Activated CD4-positive, alpha-beta memory T cell treated with anti-CD3 and anti-CD28 coated beads, Interleukin-2, amount 10 ng/mL, durations not matched to agents 7 days and 5 days (primary cell): ENCODE measurements at regions not wholly inside any gene's neighbourhood (a gene's known extent, or its start where the extent isn't known, plus 50 kb on each side); places are given as distances from the start of the nearest gene placed in this dataset.

Experiments
- CTCF ChIA-PET: fragments of 350-600 bp; sonication (Branson Sonifier 250); formaldehyde crosslinking; loops from one replicate; lab custom pipeline; 2021; ENCODE audit warnings: antibody characterized with exemption, inconsistent platforms; lab: Charles Lee
- POLR2A ChIA-PET: fragments of 350-600 bp; sonication (Branson Sonifier 250); formaldehyde crosslinking; loops from one replicate; lab custom pipeline; 2021; ENCODE audit warnings: antibody characterized with exemption; lab: Charles Lee
- DNase-seq: peaks from one replicate; pipeline ENCODE4 v3.0.0-alpha.2; 2020
- H3K27ac Mint-ChIP-seq: one replicate; pipeline ENCODE4 v1.8.0; 2021; ENCODE audit warnings: mild to moderate bottlenecking, mixed read lengths
- H3K27me3 Mint-ChIP-seq: one replicate; pipeline ENCODE4 v1.8.0; 2021; ENCODE audit warnings: mixed read lengths
- H3K36me3 Mint-ChIP-seq: one replicate; pipeline ENCODE4 v1.8.0; 2021; ENCODE audit warnings: low read depth, mixed read lengths
- H3K4me1 Mint-ChIP-seq: one replicate; pipeline ENCODE4 v1.8.0; 2021; ENCODE audit warnings: mixed read lengths
- H3K4me3 Mint-ChIP-seq: one replicate; pipeline ENCODE4 v1.8.0; 2021; ENCODE audit warnings: mild to moderate bottlenecking, mixed read lengths
- H3K9me3 Mint-ChIP-seq: one replicate; pipeline ENCODE4 v1.8.0; 2021; ENCODE audit warnings: mixed read lengths

GRCh38 chr6:71388068-71388744 is 99.6 kb downstream of the OGFRL1 start:
- H3K9me3 Mint-ChIP-seq = no peaks in the 10 kb centered on the region
- ChIA-PET POLR2A (no interaction called here), CTCF (no interaction called here)
- H3K27me3 Mint-ChIP-seq = peaks cover 10% of the 10 kb centered on the region
- H3K4me1 Mint-ChIP-seq = no peaks in the 10 kb centered on the region
- H3K36me3 Mint-ChIP-seq = no peaks in the 10 kb centered on the region
- DNase-seq = no peak
- no peak overlapping the region for H3K27ac Mint-ChIP-seq
- H3K4me3 Mint-ChIP-seq = no peak overlapping the region

- POLR2A ChIA-PET = no interaction called here
- H3K27me3 Mint-ChIP-seq = peaks cover 12% of the 10 kb centered on the region
- CTCF ChIA-PET = interaction anchor here (1.2 kb wide), 1 partner anchor 689 kb away, joined by 3 read pairs; no protein-coding TSS in a partner anchor
- no peak for DNase-seq
- no peaks in the 10 kb centered on the region for H3K4me1 Mint-ChIP-seq
- no peaks in the 10 kb centered on the region for H3K36me3 Mint-ChIP-seq
- no peak overlapping the region for H3K4me3 Mint-ChIP-seq
- H3K27ac Mint-ChIP-seq = no peak overlapping the region
- no peaks in the 10 kb centered on the region for H3K9me3 Mint-ChIP-seq
Measured at GRCh38 chr6:71388856-71389527, 100.4 kb downstream of the OGFRL1 start.

GRCh38 chr6:71391126-71391525 is 102.5 kb downstream of the OGFRL1 start:
- ChIA-PET POLR2A (no interaction called here), CTCF (no interaction called here)
- Mint-ChIP-seq H3K4me3 (no peak overlapping the region), H3K4me1 (peaks cover 1% of the 10 kb centered on the region), H3K27ac (no peak overlapping the region), H3K36me3 (no peaks in the 10 kb centered on the region), H3K9me3 (no peaks in the 10 kb centered on the region), H3K27me3 (peaks cover 12% of the 10 kb centered on the region)
- DNase-seq = no peak

GRCh38 chr6:71392276-71392675 is 103.7 kb downstream of the OGFRL1 start:
- Mint-ChIP-seq H3K4me1 (peaks cover 10% of the 10 kb centered on the region), H3K27ac (no peak overlapping the region), H3K27me3 (peaks cover 13% of the 10 kb centered on the region), H3K36me3 (no peaks in the 10 kb centered on the region), H3K4me3 (no peak overlapping the region), H3K9me3 (no peaks in the 10 kb centered on the region)
- DNase-seq = no peak
- ChIA-PET POLR2A (no interaction called here), CTCF (no interaction called here)

- Mint-ChIP-seq H3K4me3 (no peak overlapping the region), H3K36me3 (no peaks in the 10 kb centered on the region), H3K27me3 (peaks cover 16% of the 10 kb centered on the region), H3K27ac (no peak overlapping the region), H3K4me1 (peaks cover 10% of the 10 kb centered on the region), H3K9me3 (no peaks in the 10 kb centered on the region)
- POLR2A ChIA-PET = no interaction called here
- DNase-seq = no peak
- CTCF ChIA-PET = no interaction called here
Measured at GRCh38 chr6:71393471-71393870, 104.9 kb downstream of the OGFRL1 start.

GRCh38 chr6:71393981-71394432 is 105.4 kb downstream of the OGFRL1 start:
- no peak overlapping the region for H3K4me3 Mint-ChIP-seq
- no peak for DNase-seq

GRCh38 chr6:71394926-71395325 is 106.3 kb downstream of the OGFRL1 start:
- Mint-ChIP-seq H3K9me3 (no peaks in the 10 kb centered on the region), H3K4me3 (no peak overlapping the region), H3K27me3 (peaks cover 16% of the 10 kb centered on the region), H3K27ac (no peak overlapping the region), H3K4me1 (peaks cover 10% of the 10 kb centered on the region), H3K36me3 (no peaks in the 10 kb centered on the region)
- DNase-seq = no peak
- POLR2A ChIA-PET = no interaction called here
- CTCF ChIA-PET = no interaction called here

More at GRCh38 chr6:71393981-71394432, 105.4 kb downstream of the OGFRL1 start:
- H3K36me3 Mint-ChIP-seq = no peaks in the 10 kb centered on the region
- no peaks in the 10 kb centered on the region for H3K9me3 Mint-ChIP-seq
- no peak overlapping the region for H3K27ac Mint-ChIP-seq
- H3K4me1 Mint-ChIP-seq = peaks cover 10% of the 10 kb centered on the region
- CTCF ChIA-PET = no interaction called here
- peaks cover 16% of the 10 kb centered on the region for H3K27me3 Mint-ChIP-seq
- POLR2A ChIA-PET = no interaction called here

- Mint-ChIP-seq H3K27ac (no peak overlapping the region), H3K27me3 (peaks cover 16% of the 10 kb centered on the region), H3K9me3 (no peaks in the 10 kb centered on the region), H3K36me3 (no peaks in the 10 kb centered on the region), H3K4me1 (peaks cover 10% of the 10 kb centered on the region), H3K4me3 (no peak overlapping the region)
- no peak for DNase-seq
- POLR2A ChIA-PET = no interaction called here
- CTCF ChIA-PET = no interaction called here
Measured at GRCh38 chr6:71395731-71396409, 107.3 kb downstream of the OGFRL1 start.

- no peaks in the 10 kb centered on the region for H3K36me3 Mint-ChIP-seq
- H3K9me3 Mint-ChIP-seq = no peaks in the 10 kb centered on the region
- H3K27ac Mint-ChIP-seq = no peak overlapping the region
- no peak for DNase-seq
- POLR2A ChIA-PET = no interaction called here
- peaks cover 10% of the 10 kb centered on the region for H3K4me1 Mint-ChIP-seq
- H3K27me3 Mint-ChIP-seq = peaks cover 16% of the 10 kb centered on the region
- CTCF ChIA-PET = no interaction called here
- H3K4me3 Mint-ChIP-seq = no peak overlapping the region
Measured at GRCh38 chr6:71396410-71396801, 107.8 kb downstream of the OGFRL1 start.

GRCh38 chr6:71399279-71399678 is 110.7 kb downstream of the OGFRL1 start:
- H3K27me3 Mint-ChIP-seq = peaks cover 11% of the 10 kb centered on the region
- POLR2A ChIA-PET = no interaction called here
- peaks cover 10% of the 10 kb centered on the region for H3K4me1 Mint-ChIP-seq
- H3K9me3 Mint-ChIP-seq = no peaks in the 10 kb centered on the region
- no peaks in the 10 kb centered on the region for H3K36me3 Mint-ChIP-seq
- no peak for DNase-seq
- no peak overlapping the region for H3K27ac Mint-ChIP-seq
- no peak overlapping the region for H3K4me3 Mint-ChIP-seq
- CTCF ChIA-PET = no interaction called here

GRCh38 chr6:71400852-71401251 is 112.2 kb downstream of the OGFRL1 start:
- H3K9me3 Mint-ChIP-seq = no peaks in the 10 kb centered on the region
- H3K36me3 Mint-ChIP-seq = no peaks in the 10 kb centered on the region
- CTCF ChIA-PET = no interaction called here
- POLR2A ChIA-PET = no interaction called here
- H3K27ac Mint-ChIP-seq = no peak overlapping the region
- no peak for DNase-seq
- H3K4me3 Mint-ChIP-seq = no peak overlapping the region
- peaks cover 14% of the 10 kb centered on the region for H3K27me3 Mint-ChIP-seq
- peaks cover 10% of the 10 kb centered on the region for H3K4me1 Mint-ChIP-seq

GRCh38 chr6:71402096-71402495 is 113.5 kb downstream of the OGFRL1 start:
- H3K27ac Mint-ChIP-seq = no peak overlapping the region
- H3K36me3 Mint-ChIP-seq = no peaks in the 10 kb centered on the region
- DNase-seq = no peak
- no peak overlapping the region for H3K4me3 Mint-ChIP-seq
- ChIA-PET POLR2A (no interaction called here), CTCF (no interaction called here)
- H3K4me1 Mint-ChIP-seq = no peaks in the 10 kb centered on the region
- H3K27me3 Mint-ChIP-seq = peaks cover 16% of the 10 kb centered on the region
- no peaks in the 10 kb centered on the region for H3K9me3 Mint-ChIP-seq

GRCh38 chr6:71403422-71404134 is 115.0 kb downstream of the OGFRL1 start:
- H3K27ac Mint-ChIP-seq = no peak overlapping the region
- ChIA-PET CTCF (no interaction called here), POLR2A (no interaction called here)
- no peaks in the 10 kb centered on the region for H3K4me1 Mint-ChIP-seq
- H3K9me3 Mint-ChIP-seq = no peaks in the 10 kb centered on the region
- peaks cover 13% of the 10 kb centered on the region for H3K27me3 Mint-ChIP-seq
- no peak overlapping the region for H3K4me3 Mint-ChIP-seq
- H3K36me3 Mint-ChIP-seq = no peaks in the 10 kb centered on the region
- DNase-seq = no peak
